Neutrophil (primary cell): ENCODE measurements at regions not wholly inside any gene's neighbourhood (a gene's known extent, or its start where the extent isn't known, plus 50 kb on each side); places are given as distances from the start of the nearest gene placed in this dataset.

Source experiments
- H3K27ac ChIP-seq: fragments of 200-600 bp; sonication (generic); 2 replicates; pipeline ENCODE4 v1.5.1; 2016; ENCODE audit warnings: mild to moderate bottlenecking, moderate library complexity
- H3K27me3 ChIP-seq: fragments of 200-600 bp; sonication (generic); 2 replicates; pipeline ENCODE4 v1.6.0; 2016; ENCODE audit warnings: mild to moderate bottlenecking
- H3K36me3 ChIP-seq: fragments of 200-600 bp; sonication (generic); 2 replicates; pipeline ENCODE4 v1.5.1; 2017
- H3K4me1 ChIP-seq, 2 experiments: fragments of 200-600 bp in 1 of 2; sonication (generic) in 1 of 2; 1 replicate in 1 of 2; 2 replicates in 1 of 2; pipeline versions ENCODE4 v1.5.1 to v1.6.1; 2013 to 2016; ENCODE audit warnings: low read depth in 1 of 2, low read length in 1 of 2, mild to moderate bottlenecking in 1 of 2, moderate library complexity in 1 of 2; ENCODE audit not compliant: control insufficient read depth in 1 of 2, insufficient read depth in 1 of 2
- H3K4me3 ChIP-seq, 2 experiments: fragments of 200-600 bp in 1 of 2; sonication (generic) in 1 of 2; 1 replicate in 1 of 2; 2 replicates in 1 of 2; pipeline ENCODE4 v1.5.1; 2013 to 2016; ENCODE audit warnings: low read depth in 1 of 2, low read length in 1 of 2, mild to moderate bottlenecking in 1 of 2, moderate library complexity in 1 of 2
- H3K9me3 ChIP-seq: fragments of 200-600 bp; sonication (generic); 2 replicates; pipeline ENCODE4 v1.5.1; 2016
- TF ChIP-seq, protein P1 (sequence below): fragments of 200-600 bp; sonication (generic); IDR thresholded peaks from 2 replicates; pipeline ENCODE4 v1.5.1; 2016; ENCODE audit warnings: antibody characterized with exemption

DNA sequence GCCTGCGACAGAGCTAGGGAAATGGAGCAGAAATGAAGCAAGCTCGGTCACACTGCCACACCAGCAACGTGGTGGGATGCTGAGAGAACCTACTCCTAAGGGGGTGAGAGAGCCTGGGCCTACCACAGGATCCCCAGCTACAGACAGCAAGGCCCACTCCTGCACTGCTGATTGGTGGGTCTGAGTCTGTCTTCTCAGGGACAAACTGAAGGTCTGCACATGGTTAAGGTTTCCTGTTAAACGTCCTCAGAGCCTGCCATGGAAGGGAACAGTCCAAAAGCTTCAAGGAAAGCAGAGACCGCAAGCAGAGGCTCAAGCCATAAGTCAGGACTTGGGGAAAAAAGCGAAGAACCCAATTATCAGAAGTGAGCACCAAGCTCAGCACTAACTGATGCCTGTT is 53.5 kb upstream of the MED4 start:
- Histone ChIP-seq H3K27ac (no peak overlapping the region), H3K4me3 (no peak overlapping the region), H3K36me3 (no peaks in the 10 kb centered on the region), H3K4me1 (peaks cover 41 to 43% of the 10 kb centered on the region in 2 experiments), H3K27me3 (no peaks in the 10 kb centered on the region), H3K9me3 (no peaks in the 10 kb centered on the region)
- TF ChIP-seq, protein P1, sequence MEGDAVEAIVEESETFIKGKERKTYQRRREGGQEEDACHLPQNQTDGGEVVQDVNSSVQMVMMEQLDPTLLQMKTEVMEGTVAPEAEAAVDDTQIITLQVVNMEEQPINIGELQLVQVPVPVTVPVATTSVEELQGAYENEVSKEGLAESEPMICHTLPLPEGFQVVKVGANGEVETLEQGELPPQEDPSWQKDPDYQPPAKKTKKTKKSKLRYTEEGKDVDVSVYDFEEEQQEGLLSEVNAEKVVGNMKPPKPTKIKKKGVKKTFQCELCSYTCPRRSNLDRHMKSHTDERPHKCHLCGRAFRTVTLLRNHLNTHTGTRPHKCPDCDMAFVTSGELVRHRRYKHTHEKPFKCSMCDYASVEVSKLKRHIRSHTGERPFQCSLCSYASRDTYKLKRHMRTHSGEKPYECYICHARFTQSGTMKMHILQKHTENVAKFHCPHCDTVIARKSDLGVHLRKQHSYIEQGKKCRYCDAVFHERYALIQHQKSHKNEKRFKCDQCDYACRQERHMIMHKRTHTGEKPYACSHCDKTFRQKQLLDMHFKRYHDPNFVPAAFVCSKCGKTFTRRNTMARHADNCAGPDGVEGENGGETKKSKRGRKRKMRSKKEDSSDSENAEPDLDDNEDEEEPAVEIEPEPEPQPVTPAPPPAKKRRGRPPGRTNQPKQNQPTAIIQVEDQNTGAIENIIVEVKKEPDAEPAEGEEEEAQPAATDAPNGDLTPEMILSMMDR, result no peak

DNA sequence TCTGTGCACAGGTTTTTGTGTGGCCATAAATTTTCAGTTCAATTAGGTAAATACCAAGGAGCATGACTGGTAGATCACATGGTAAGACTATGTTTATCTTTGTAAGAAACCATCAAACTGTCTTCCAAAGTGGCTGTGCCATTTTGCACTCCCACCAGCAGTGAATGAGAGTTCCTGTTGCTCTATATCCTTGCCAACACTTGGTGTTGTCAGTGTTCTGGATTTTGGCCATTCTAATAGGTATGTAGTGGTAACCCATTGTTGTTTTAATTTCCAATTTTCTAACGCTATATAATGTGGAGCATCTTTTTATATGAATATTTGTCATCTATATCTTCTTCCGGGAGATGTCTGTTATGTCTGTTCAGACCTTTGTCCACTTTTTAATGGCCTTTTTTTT is 51.7 kb upstream of the MED4 start:
- Histone ChIP-seq H3K4me3 (no peak overlapping the region), H3K4me1 (peaks cover 43 to 48% of the 10 kb centered on the region in 2 experiments), H3K36me3 (no peaks in the 10 kb centered on the region), H3K9me3 (no peaks in the 10 kb centered on the region), H3K27ac (no peak overlapping the region), H3K27me3 (no peaks in the 10 kb centered on the region)
- TF ChIP-seq, protein P1, result no peak

DNA sequence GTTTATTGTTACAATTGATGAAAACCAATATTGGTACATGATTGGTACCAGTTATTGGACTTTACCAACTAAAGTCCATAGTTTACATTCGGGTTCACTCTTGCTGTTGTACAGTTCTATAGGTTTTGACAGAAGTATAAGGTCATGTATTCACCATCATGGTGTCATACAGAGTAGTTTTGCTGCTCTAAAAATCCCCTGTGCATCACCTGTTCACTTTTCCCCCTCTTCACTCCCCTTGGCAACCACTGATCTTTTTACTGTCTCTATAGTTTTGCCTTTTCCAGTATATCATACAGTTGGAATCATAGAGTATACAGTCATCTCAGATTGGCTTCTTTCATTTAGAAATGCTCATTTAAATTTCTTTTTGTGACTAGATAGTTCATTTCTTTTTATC is 51.2 kb upstream of the MED4 start:
- peaks cover 38 to 43% of the 10 kb centered on the region in 2 experiments for H3K4me1 ChIP-seq
- no peaks in the 10 kb centered on the region for H3K9me3 ChIP-seq
- TF ChIP-seq, protein P1, result no peak
- H3K27me3 ChIP-seq, result no peaks in the 10 kb centered on the region
- no peak overlapping the region for H3K4me3 ChIP-seq
- no peak overlapping the region for H3K27ac ChIP-seq
- no peaks in the 10 kb centered on the region for H3K36me3 ChIP-seq
